Astrocyte (in vitro differentiated cells and primary cell): ENCODE measurements at regions not wholly inside any gene's neighbourhood (a gene's known extent, or its start where the extent isn't known, plus 50 kb on each side); places are given as distances from the start of the nearest gene placed in this dataset.

Source experiments
- DNase-seq: peaks from one replicate; pipeline ENCODE4 v3.0.0-alpha.2; 2010; ENCODE audit warnings: low read depth
- FAIRE-seq: peaks from 2 replicates; lab custom pipeline; 2011; peaks lifted over from hg19 to GRCh38; lab: Jason Lieb, UNC
- H2AFZ ChIP-seq: 2 replicates; pipeline ENCODE4 v1.6.0; 2012; ENCODE audit warnings: low read depth, low read length, inconsistent platforms
- H3K27ac ChIP-seq: 2 replicates; pipeline ENCODE4 v1.5.1; 2011; ENCODE audit warnings: low read depth, low read length, inconsistent platforms
- H3K27me3 ChIP-seq: 2 replicates; pipeline ENCODE4 v1.6.0; 2011; ENCODE audit warnings: low read length, inconsistent platforms; ENCODE audit not compliant: insufficient read depth
- H3K36me3 ChIP-seq: 2 replicates; pipeline ENCODE4 v1.5.1; 2011; ENCODE audit warnings: low read length, inconsistent platforms; ENCODE audit not compliant: insufficient read depth
- H3K4me1 ChIP-seq: 2 replicates; pipeline ENCODE4 v1.5.1; 2011; ENCODE audit warnings: low read length, inconsistent platforms; ENCODE audit not compliant: insufficient read depth
- H3K4me2 ChIP-seq: 2 replicates; pipeline ENCODE4 v1.6.0; 2012; ENCODE audit warnings: low read length, inconsistent platforms
- H3K4me3 ChIP-seq: 2 replicates; pipeline ENCODE4 v1.5.1; 2011; ENCODE audit warnings: low read depth, mild to moderate bottlenecking, low read length, inconsistent platforms; ENCODE audit not compliant: insufficient read depth
- H3K79me2 ChIP-seq: 2 replicates; pipeline ENCODE4 v1.6.0; 2012; ENCODE audit warnings: mild to moderate bottlenecking, low read length, inconsistent platforms; ENCODE audit not compliant: insufficient read depth
- H3K9ac ChIP-seq: 2 replicates; pipeline ENCODE4 v1.6.0; 2012; ENCODE audit warnings: mild to moderate bottlenecking, low read length, inconsistent platforms
- H3K9me3 ChIP-seq: 2 replicates; pipeline ENCODE4 v1.5.1; 2012; ENCODE audit warnings: low read depth, mild to moderate bottlenecking, low read length, inconsistent platforms; ENCODE audit not compliant: insufficient read depth
- H4K20me1 ChIP-seq: 2 replicates; pipeline ENCODE4 v1.6.0; 2012; ENCODE audit warnings: low read length, inconsistent platforms; ENCODE audit not compliant: insufficient read depth
- H3K27ac Mint-ChIP-seq: one replicate; pipeline ENCODE4 v1.8.0; 2021; ENCODE audit warnings: mild to moderate bottlenecking, mixed read lengths; ENCODE audit not compliant: unreplicated experiment
- H3K27me3 Mint-ChIP-seq: one replicate; pipeline ENCODE4 v1.8.0; 2021; ENCODE audit warnings: low read depth, mixed read lengths; ENCODE audit not compliant: unreplicated experiment
- H3K36me3 Mint-ChIP-seq: one replicate; pipeline ENCODE4 v1.8.0; 2021; ENCODE audit warnings: low read depth, mixed read lengths; ENCODE audit not compliant: unreplicated experiment
- H3K4me1 Mint-ChIP-seq: one replicate; pipeline ENCODE4 v1.8.0; 2021; ENCODE audit warnings: low read depth, mixed read lengths; ENCODE audit not compliant: unreplicated experiment
- H3K4me3 Mint-ChIP-seq: one replicate; pipeline ENCODE4 v1.8.0; 2021; ENCODE audit warnings: mild to moderate bottlenecking, moderate library complexity, mixed read lengths; ENCODE audit not compliant: unreplicated experiment
- H3K9me3 Mint-ChIP-seq: one replicate; pipeline ENCODE4 v1.8.0; 2021; ENCODE audit warnings: mild to moderate bottlenecking, mixed read lengths; ENCODE audit not compliant: unreplicated experiment
- CTCF ChIP-seq: IDR thresholded peaks from 2 replicates; pipeline ENCODE4 v1.5.1; 2011; ENCODE audit warnings: low read depth, mild to moderate bottlenecking, inconsistent platforms, low read length, moderate library complexity; ENCODE audit not compliant: insufficient read depth
- EZH2 ChIP-seq: IDR thresholded peaks from 2 replicates; pipeline ENCODE4 v1.6.1; 2012; ENCODE audit warnings: mild to moderate bottlenecking, low read length, inconsistent platforms; ENCODE audit not compliant: insufficient read depth

GRCh38 chr2:58921676-58922075, 680.6 kb upstream of the FANCL start:
- no peak overlapping the region for H2AFZ ChIP-seq
- peaks cover 36% of the 10 kb centered on the region for H3K4me1 ChIP-seq
- Mint-ChIP-seq H3K4me1 (peaks cover 43% of the 10 kb centered on the region), H3K4me3 (no peak overlapping the region), H3K27ac (no peak overlapping the region), H3K27me3 (no peaks in the 10 kb centered on the region), H3K9me3 (no peaks in the 10 kb centered on the region), H3K36me3 (no peaks in the 10 kb centered on the region)
- no peak overlapping the region for H3K4me2 ChIP-seq
- no peak overlapping the region for H3K9ac ChIP-seq
- H3K27ac ChIP-seq = no peak overlapping the region
- no peak for TF ChIP-seq EZH2
- TF ChIP-seq CTCF = no peak
- H3K9me3 ChIP-seq = no peaks in the 10 kb centered on the region
- H3K27me3 ChIP-seq = no peaks in the 10 kb centered on the region
- no peaks in the 10 kb centered on the region for H3K79me2 ChIP-seq
- H3K36me3 ChIP-seq = no peaks in the 10 kb centered on the region
- H3K4me3 ChIP-seq = no peak overlapping the region
- DNase-seq = no peak
- no peaks in the 10 kb centered on the region for H4K20me1 ChIP-seq
- FAIRE-seq = peak; percentile 34

- Histone ChIP-seq H4K20me1 (no peaks in the 10 kb centered on the region), H3K27ac (peak overlapping the region; percentile 67), H3K27me3 (no peaks in the 10 kb centered on the region), H3K4me1 (peaks cover 33% of the 10 kb centered on the region), H2AFZ (no peak overlapping the region), H3K9me3 (no peaks in the 10 kb centered on the region), H3K4me3 (no peak overlapping the region), H3K9ac (peak overlapping the region; percentile 6), H3K36me3 (no peaks in the 10 kb centered on the region), H3K4me2 (peak overlapping the region; percentile 46), H3K79me2 (no peaks in the 10 kb centered on the region)
- peaks cover 36% of the 10 kb centered on the region for H3K4me1 Mint-ChIP-seq
- no peaks in the 10 kb centered on the region for H3K27me3 Mint-ChIP-seq
- H3K4me3 Mint-ChIP-seq = no peak overlapping the region
- TF ChIP-seq CTCF (no peak), EZH2 (no peak)
- no peak for DNase-seq
- H3K36me3 Mint-ChIP-seq = no peaks in the 10 kb centered on the region
- FAIRE-seq = peak; percentile 97
- H3K9me3 Mint-ChIP-seq = no peaks in the 10 kb centered on the region
- H3K27ac Mint-ChIP-seq = no peak overlapping the region
These were observed 678.9 kb upstream of the FANCL start for GRCh38 chr2:58920001-58920400.

- H3K9me3 Mint-ChIP-seq = no peaks in the 10 kb centered on the region
- no peaks in the 10 kb centered on the region for H3K36me3 Mint-ChIP-seq
- no peak overlapping the region for H3K4me3 Mint-ChIP-seq
- Histone ChIP-seq H3K4me1 (peaks cover 30% of the 10 kb centered on the region), H3K36me3 (no peaks in the 10 kb centered on the region), H3K27me3 (no peaks in the 10 kb centered on the region), H3K4me2 (no peak overlapping the region), H3K4me3 (no peak overlapping the region), H4K20me1 (no peaks in the 10 kb centered on the region), H3K27ac (no peak overlapping the region), H2AFZ (no peak overlapping the region), H3K9me3 (no peaks in the 10 kb centered on the region), H3K79me2 (no peaks in the 10 kb centered on the region), H3K9ac (no peak overlapping the region)
- FAIRE-seq = no peak
- no peak for DNase-seq
- TF ChIP-seq CTCF (no peak), EZH2 (no peak)
- H3K27ac Mint-ChIP-seq = no peak overlapping the region
- H3K27me3 Mint-ChIP-seq = no peaks in the 10 kb centered on the region
- peaks cover 29% of the 10 kb centered on the region for H3K4me1 Mint-ChIP-seq
These were observed 678.2 kb upstream of the FANCL start for GRCh38 chr2:58919316-58919715.
